ENCODE measurements at regions not wholly inside any gene's neighbourhood (a gene's known extent, or its start where the extent isn't known, plus 50 kb on each side); places are given as distances from the start of the nearest gene placed in this dataset.
"Not testable (repeated sequence)": the region's sequence is repeated elsewhere in the genome, so short reads cannot be mapped to it uniquely, and the experiment has no call there.

DNA sequence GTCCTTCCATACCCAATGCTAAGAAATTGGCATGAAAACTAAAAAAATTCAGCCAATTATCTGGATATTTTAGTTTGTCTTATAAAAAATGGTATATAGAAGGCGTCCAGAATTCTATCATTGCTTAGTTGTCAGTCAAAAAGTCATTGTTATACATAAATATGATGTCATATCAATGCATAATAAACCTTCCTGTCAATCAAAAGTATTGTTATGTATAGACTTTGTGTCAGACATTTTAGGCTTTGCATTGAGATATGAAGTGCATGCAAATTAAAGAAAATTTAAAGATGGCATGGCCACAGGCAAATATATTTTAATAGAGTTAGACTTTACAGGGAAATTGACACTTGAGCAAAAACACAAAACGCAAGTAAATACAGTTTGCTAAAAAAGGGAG, 173.4 kb upstream of the FANCL start:
- ATAC-seq (ENCODE audit: low read depth in 2 of 2) (no peak), DNase-seq (no peak)
- Mint-ChIP-seq H3K27ac (no peak overlapping the region), H3K9me3 (peaks cover 0 to 3% (median 0%) of the 10 kb centered on the region in 7 donors), H3K27me3 (no peaks in the 10 kb centered on the region), H3K36me3 (no peaks in the 10 kb centered on the region), H3K4me3 (no peak overlapping the region), H3K4me1 (no peaks in the 10 kb centered on the region)
- no peak overlapping the region for H3K4me3 ChIP-seq (ENCODE audit: low read depth, low read length)
- no peaks in the 10 kb centered on the region for H3K36me3 ChIP-seq (ENCODE audit: control insufficient read depth, insufficient read depth, low read length)
- H3K27ac ChIP-seq (ENCODE audit: insufficient read depth, low read length, poor library complexity, severe bottlenecking), result no peak overlapping the region
- no peaks in the 10 kb centered on the region for H3K4me1 ChIP-seq (ENCODE audit: control insufficient read depth, insufficient read depth, low read length, poor library complexity, severe bottlenecking)
- H3K27me3 ChIP-seq (ENCODE audit: control insufficient read depth, insufficient read depth, low read length), result no peaks in the 10 kb centered on the region
- no peaks in the 10 kb centered on the region for H3K9me3 ChIP-seq (ENCODE audit: control insufficient read depth in 2 of 2, low read length in 2 of 2)

DNA sequence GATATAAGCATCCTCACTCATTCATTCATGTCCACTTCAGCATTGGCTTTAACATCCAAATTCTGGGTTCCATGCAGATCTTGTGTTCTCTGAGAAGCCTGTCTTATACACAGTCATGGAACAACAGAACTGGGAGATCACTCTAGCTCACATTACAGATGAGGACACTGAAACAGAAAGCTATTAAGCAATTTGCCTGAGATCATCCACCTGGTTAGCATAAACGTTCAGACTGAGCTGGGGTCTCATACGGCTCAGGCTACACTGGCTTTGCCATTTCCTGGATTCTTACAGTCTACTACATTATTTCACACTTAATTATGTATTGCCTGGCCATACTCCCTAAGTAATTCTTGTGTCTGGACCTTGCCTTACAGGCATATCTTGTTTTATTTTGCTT, 169.4 kb upstream of the FANCL start:
- peaks cover 0 to 2% (median 0%) of the 10 kb centered on the region in 7 donors for H3K9me3 Mint-ChIP-seq
- no peak for DNase-seq
- no peaks in the 10 kb centered on the region for H3K9me3 ChIP-seq (ENCODE audit: control insufficient read depth in 2 of 2, low read length in 2 of 2)

DNA sequence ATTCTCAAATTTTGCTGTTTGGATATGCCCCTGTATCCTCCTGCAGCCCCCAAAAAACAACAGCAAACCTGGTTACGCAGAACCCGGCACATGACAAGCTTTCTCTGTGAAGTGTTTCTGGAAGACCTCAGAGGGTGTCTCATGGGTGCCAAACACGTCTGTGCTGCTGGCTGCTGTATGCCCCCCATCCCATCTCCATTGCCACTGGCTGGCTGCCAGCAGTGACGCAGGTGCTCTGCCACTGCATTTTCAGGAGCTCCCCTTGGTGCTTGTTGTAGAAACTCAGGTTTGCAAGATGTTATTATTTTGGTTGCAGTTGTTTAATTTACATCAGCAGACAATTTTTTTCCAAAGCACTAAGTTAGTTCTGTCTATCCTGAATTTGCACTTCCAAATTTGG, 166.4 kb upstream of the FANCL start:
- Histone ChIP-seq H3K4me1 (ENCODE audit: control insufficient read depth, insufficient read depth, low read length, poor library complexity, severe bottlenecking) (no peaks in the 10 kb centered on the region), H3K4me3 (ENCODE audit: low read depth, low read length) (no peak overlapping the region), H3K27ac (ENCODE audit: insufficient read depth, low read length, poor library complexity, severe bottlenecking) (no peak overlapping the region), H3K9me3 (ENCODE audit: control insufficient read depth in 2 of 2, low read length in 2 of 2) (no peaks in the 10 kb centered on the region), H3K27me3 (ENCODE audit: control insufficient read depth, insufficient read depth, low read length) (peaks cover 2% of the 10 kb centered on the region), H3K36me3 (ENCODE audit: control insufficient read depth, insufficient read depth, low read length) (no peaks in the 10 kb centered on the region)
- H3K36me3 Mint-ChIP-seq, result no peaks in the 10 kb centered on the region
- no peaks in the 10 kb centered on the region for H3K9me3 Mint-ChIP-seq
- H3K4me1 Mint-ChIP-seq, result no peaks in the 10 kb centered on the region
- DNase-seq (no peak), ATAC-seq (ENCODE audit: low read depth in 2 of 2) (no peak)
- H3K27me3 Mint-ChIP-seq, result no peaks in the 10 kb centered on the region
- no peak overlapping the region for H3K27ac Mint-ChIP-seq
- H3K4me3 Mint-ChIP-seq, result no peak overlapping the region

More for the DNA sequence above, 169.4 kb upstream of the FANCL start:
- Histone ChIP-seq H3K4me1 (ENCODE audit: control insufficient read depth, insufficient read depth, low read length, poor library complexity, severe bottlenecking) (no peaks in the 10 kb centered on the region), H3K4me3 (ENCODE audit: low read depth, low read length) (no peak overlapping the region), H3K27ac (ENCODE audit: insufficient read depth, low read length, poor library complexity, severe bottlenecking) (no peak overlapping the region), H3K36me3 (ENCODE audit: control insufficient read depth, insufficient read depth, low read length) (no peaks in the 10 kb centered on the region), H3K27me3 (ENCODE audit: control insufficient read depth, insufficient read depth, low read length) (no peaks in the 10 kb centered on the region)
- Mint-ChIP-seq H3K27me3 (no peaks in the 10 kb centered on the region), H3K27ac (no peak overlapping the region), H3K4me1 (no peaks in the 10 kb centered on the region), H3K4me3 (no peak overlapping the region), H3K36me3 (no peaks in the 10 kb centered on the region)
- no peak for ATAC-seq (ENCODE audit: low read depth in 2 of 2)

DNA sequence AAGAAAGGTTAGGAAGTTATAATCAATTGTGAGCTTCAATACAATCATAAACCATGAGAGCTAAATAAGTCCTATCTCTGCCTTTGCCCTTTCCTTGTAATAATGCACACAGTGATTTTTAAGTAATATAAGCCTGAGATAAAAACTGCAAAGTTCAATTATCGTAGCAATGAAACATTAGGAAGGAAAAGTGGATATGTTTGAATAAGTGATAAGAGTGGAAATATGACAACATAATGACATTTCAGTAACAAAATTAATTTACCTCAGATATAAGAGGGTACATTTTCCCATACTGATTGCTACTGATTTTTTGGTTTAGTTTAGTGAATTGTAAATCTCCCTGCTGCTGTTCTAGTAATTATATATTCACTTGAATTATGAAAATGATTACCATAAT, 164.2 kb upstream of the FANCL start:
- peaks cover 2% of the 10 kb centered on the region for H3K27me3 ChIP-seq (ENCODE audit: control insufficient read depth, insufficient read depth, low read length)
- no peaks in the 10 kb centered on the region for H3K36me3 Mint-ChIP-seq
- no peaks in the 10 kb centered on the region for H3K36me3 ChIP-seq (ENCODE audit: control insufficient read depth, insufficient read depth, low read length)
- H3K27me3 Mint-ChIP-seq, result no peaks in the 10 kb centered on the region
- no peaks in the 10 kb centered on the region for H3K4me1 ChIP-seq (ENCODE audit: control insufficient read depth, insufficient read depth, low read length, poor library complexity, severe bottlenecking)
- no peak overlapping the region for H3K4me3 Mint-ChIP-seq
- H3K27ac ChIP-seq (ENCODE audit: insufficient read depth, low read length, poor library complexity, severe bottlenecking), result no peak overlapping the region
- DNase-seq (no peak), ATAC-seq (ENCODE audit: low read depth in 2 of 2) (no peak)
- H3K4me3 ChIP-seq (ENCODE audit: low read depth, low read length), result no peak overlapping the region
- H3K27ac Mint-ChIP-seq, result no peak overlapping the region
- peaks cover 0 to 1% (median 0%) of the 10 kb centered on the region in 7 donors for H3K9me3 Mint-ChIP-seq
- no peaks in the 10 kb centered on the region for H3K4me1 Mint-ChIP-seq
- no peaks in the 10 kb centered on the region for H3K9me3 ChIP-seq (ENCODE audit: control insufficient read depth in 2 of 2, low read length in 2 of 2)

DNA sequence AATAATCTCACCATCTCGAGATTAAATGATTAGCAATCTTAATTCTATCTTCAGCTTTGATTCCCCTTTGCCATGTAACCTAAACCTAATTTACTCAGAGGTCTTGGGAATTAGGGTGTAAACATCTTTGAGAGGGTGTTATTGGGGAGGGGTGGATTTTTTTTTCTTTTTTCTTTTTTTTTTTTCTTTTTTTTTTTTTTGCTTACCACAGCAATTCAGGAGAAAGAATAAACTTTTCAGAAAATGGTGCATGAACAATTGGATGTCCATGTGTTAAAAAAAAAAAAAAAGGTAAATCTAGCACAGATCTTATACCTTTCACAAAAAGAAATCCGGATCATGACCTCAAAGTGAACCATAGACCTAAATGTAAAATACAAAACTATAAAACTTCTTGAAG, 160.8 kb upstream of the FANCL start:
- Histone ChIP-seq H3K9me3 (ENCODE audit: control insufficient read depth in 2 of 2, low read length in 2 of 2) (no peaks in the 10 kb centered on the region), H3K4me3 (ENCODE audit: low read depth, low read length) (no peak overlapping the region), H3K27ac (ENCODE audit: insufficient read depth, low read length, poor library complexity, severe bottlenecking) (no peak overlapping the region), H3K4me1 (ENCODE audit: control insufficient read depth, insufficient read depth, low read length, poor library complexity, severe bottlenecking) (no peaks in the 10 kb centered on the region), H3K36me3 (ENCODE audit: control insufficient read depth, insufficient read depth, low read length) (no peaks in the 10 kb centered on the region), H3K27me3 (ENCODE audit: control insufficient read depth, insufficient read depth, low read length) (peaks cover 2% of the 10 kb centered on the region)
- Mint-ChIP-seq H3K27ac (no peak overlapping the region), H3K27me3 (no peaks in the 10 kb centered on the region), H3K4me1 (no peaks in the 10 kb centered on the region), H3K4me3 (no peak overlapping the region), H3K9me3 (peaks cover 0 to 3% (median 0%) of the 10 kb centered on the region in 7 donors), H3K36me3 (no peaks in the 10 kb centered on the region)
- DNase-seq (no peak), ATAC-seq (ENCODE audit: low read depth in 2 of 2) (no peak)

DNA sequence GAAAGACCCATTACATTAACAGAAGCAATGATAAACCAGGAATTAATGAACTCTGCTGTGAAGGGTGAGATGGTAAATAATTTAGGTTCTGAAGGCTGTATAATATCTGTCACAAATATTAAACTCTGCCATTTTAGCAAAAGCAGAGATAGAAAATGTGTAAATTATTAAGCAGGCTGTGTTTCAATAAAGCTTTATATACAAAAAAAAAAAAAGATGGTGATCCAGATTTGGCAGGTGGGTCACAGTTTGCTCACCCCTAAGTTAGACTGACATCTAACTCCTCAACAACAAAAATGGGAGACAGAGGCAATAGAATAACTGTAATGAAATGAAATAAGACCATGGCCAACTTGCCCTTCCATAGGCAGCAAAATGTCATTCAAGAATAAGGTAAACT, 157.3 kb upstream of the FANCL start:
- Mint-ChIP-seq H3K27ac (no peak overlapping the region), H3K4me1 (no peaks in the 10 kb centered on the region)
- no peak for ATAC-seq (ENCODE audit: low read depth in 2 of 2)

DNA sequence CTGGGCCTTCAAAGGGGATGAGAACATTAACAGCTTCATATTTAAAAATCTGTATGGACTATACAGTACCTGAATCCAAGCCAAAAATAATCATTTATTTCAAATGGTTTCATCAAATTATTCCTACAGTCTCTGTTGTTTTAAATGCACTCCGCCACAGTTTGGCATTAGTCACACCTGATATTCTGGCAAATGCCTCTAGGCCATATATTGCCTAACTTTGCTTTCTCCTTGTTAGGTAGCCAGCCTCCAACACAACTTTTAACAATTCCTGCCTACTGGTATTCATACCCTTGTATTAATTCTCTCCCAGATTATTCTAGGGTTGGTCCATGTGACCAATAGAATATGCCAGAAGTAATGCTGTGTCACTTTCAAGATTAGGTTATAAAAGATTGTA, 146.6 kb upstream of the FANCL start:
- Mint-ChIP-seq H3K4me1 (no peaks in the 10 kb centered on the region), H3K27ac (no peak overlapping the region), H3K36me3 (no peaks in the 10 kb centered on the region), H3K9me3 (peaks cover 0 to 3% (median 0%) of the 10 kb centered on the region in 7 donors), H3K27me3 (no peaks in the 10 kb centered on the region), H3K4me3 (no peak overlapping the region)
- Histone ChIP-seq H3K36me3 (ENCODE audit: control insufficient read depth, insufficient read depth, low read length) (no peaks in the 10 kb centered on the region), H3K27ac (ENCODE audit: insufficient read depth, low read length, poor library complexity, severe bottlenecking) (no peak overlapping the region), H3K9me3 (ENCODE audit: control insufficient read depth in 2 of 2, low read length in 2 of 2) (no peaks in the 10 kb centered on the region), H3K4me3 (ENCODE audit: low read depth, low read length) (no peak overlapping the region), H3K27me3 (ENCODE audit: control insufficient read depth, insufficient read depth, low read length) (no peaks in the 10 kb centered on the region), H3K4me1 (ENCODE audit: control insufficient read depth, insufficient read depth, low read length, poor library complexity, severe bottlenecking) (no peaks in the 10 kb centered on the region)
- ATAC-seq (ENCODE audit: low read depth in 2 of 2) (no peak), DNase-seq (no peak)

More for the DNA sequence above, 157.3 kb upstream of the FANCL start:
- H3K9me3 ChIP-seq (ENCODE audit: control insufficient read depth in 2 of 2, low read length in 2 of 2), result peaks cover 0 to 1% of the 10 kb centered on the region in 2 experiments
- H3K27ac ChIP-seq (ENCODE audit: insufficient read depth, low read length, poor library complexity, severe bottlenecking), result no peak overlapping the region
- peaks cover 0 to 7% (median 0%) of the 10 kb centered on the region in 7 donors for H3K9me3 Mint-ChIP-seq
- H3K27me3 ChIP-seq (ENCODE audit: control insufficient read depth, insufficient read depth, low read length), result no peaks in the 10 kb centered on the region
- H3K36me3 Mint-ChIP-seq, result no peaks in the 10 kb centered on the region
- DNase-seq, result no peak
- no peaks in the 10 kb centered on the region for H3K36me3 ChIP-seq (ENCODE audit: control insufficient read depth, insufficient read depth, low read length)
- H3K27me3 Mint-ChIP-seq, result no peaks in the 10 kb centered on the region
- no peak overlapping the region for H3K4me3 Mint-ChIP-seq
- no peaks in the 10 kb centered on the region for H3K4me1 ChIP-seq (ENCODE audit: control insufficient read depth, insufficient read depth, low read length, poor library complexity, severe bottlenecking)
- no peak overlapping the region for H3K4me3 ChIP-seq (ENCODE audit: low read depth, low read length)

DNA sequence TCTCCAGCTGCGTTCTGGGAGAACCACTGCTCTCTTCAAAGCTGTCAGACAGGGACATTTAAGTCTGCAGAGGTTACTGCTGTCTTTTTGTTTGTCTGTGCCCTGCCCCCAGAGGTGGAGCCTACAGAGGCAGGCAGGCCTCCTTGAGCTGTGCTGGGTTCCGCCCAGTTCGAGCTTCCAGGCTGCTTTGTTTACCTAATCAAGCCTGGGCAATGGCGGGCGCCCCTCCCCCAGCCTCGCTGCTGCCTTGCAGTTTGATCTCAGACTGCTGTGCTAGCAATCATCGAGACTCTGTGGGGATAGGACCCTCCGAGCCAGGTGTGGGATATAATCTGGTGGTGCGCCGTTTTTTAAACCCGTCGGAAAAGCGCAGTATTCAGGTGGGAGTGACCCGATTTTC, 145.8 kb upstream of the FANCL start:
- H3K4me1 ChIP-seq (ENCODE audit: control insufficient read depth, insufficient read depth, low read length, poor library complexity, severe bottlenecking); H3K27ac ChIP-seq (ENCODE audit: insufficient read depth, low read length, poor library complexity, severe bottlenecking); H3K27ac Mint-ChIP-seq; H3K4me1 Mint-ChIP-seq; H3K27me3 ChIP-seq (ENCODE audit: control insufficient read depth, insufficient read depth, low read length); DNase-seq; H3K36me3 ChIP-seq (ENCODE audit: control insufficient read depth, insufficient read depth, low read length); H3K27me3 Mint-ChIP-seq; H3K4me3 Mint-ChIP-seq; H3K9me3 Mint-ChIP-seq; H3K9me3 ChIP-seq (ENCODE audit: control insufficient read depth in 2 of 2, low read length in 2 of 2); ATAC-seq (ENCODE audit: low read depth in 2 of 2); H3K4me3 ChIP-seq (ENCODE audit: low read depth, low read length); H3K36me3 Mint-ChIP-seq: not testable (repeated sequence)

All from CD4-positive, CD25-positive, alpha-beta regulatory T cell (primary cell).